ENCODE measurements at regions not wholly inside any gene's neighbourhood (a gene's known extent, or its start where the extent isn't known, plus 50 kb on each side); places are given as distances from the start of the nearest gene placed in this dataset.

- no peaks in the 10 kb centered on the region for H3K36me3 ChIP-seq
- no peaks in the 10 kb centered on the region for H3K27me3 ChIP-seq
- no peak overlapping the region for H3K27ac ChIP-seq
- peaks cover 6% of the 10 kb centered on the region for H3K4me1 ChIP-seq
- TF ChIP-seq POLR2AphosphoS5 (IDR thresholded peaks at IDR 0.05; ENCODE audit: insufficient read depth in 1 of 2, low read depth in 1 of 2) (no peak), POLR2A (IDR thresholded peaks at IDR 0.05) (no peak), CTCF (IDR thresholded peaks at IDR 0.05) (no peak)
- DNase-seq (ENCODE audit: extremely low spot score in 2 of 2), result no peak
- intact Hi-C loops (cut with DNase I), result no loop called here
- H3K9me3 ChIP-seq, result no peaks in the 10 kb centered on the region
- no peak overlapping the region for H3K4me3 ChIP-seq
These were observed 307.1 kb upstream of the HSF2 start for GRCh38 chr6:122092366-122092765.

GRCh38 chr6:122098201-122098678 is 301.2 kb upstream of the HSF2 start:
- Histone ChIP-seq H3K27me3 (no peaks in the 10 kb centered on the region), H3K36me3 (no peaks in the 10 kb centered on the region), H3K4me3 (no peak overlapping the region), H3K4me1 (peaks cover 8% of the 10 kb centered on the region), H3K27ac (no peak overlapping the region), H3K9me3 (no peaks in the 10 kb centered on the region)
- intact Hi-C loops (cut with DNase I), result no loop called here
- DNase-seq (ENCODE audit: extremely low spot score in 2 of 2), result no peak
- peak in 1 of 2 donors; percentile 55 for TF ChIP-seq POLR2AphosphoS5 (IDR thresholded peaks at IDR 0.05; ENCODE audit: insufficient read depth in 1 of 2, low read depth in 1 of 2)
- TF ChIP-seq CTCF (IDR thresholded peaks at IDR 0.05), result no peak

GRCh38 chr6:122102026-122102425 is 297.4 kb upstream of the HSF2 start:
- intact Hi-C loops (cut with DNase I), result no loop called here

GRCh38 chr6:122107256-122107852 is 292.1 kb upstream of the HSF2 start:
- DNase-seq (ENCODE audit: extremely low spot score in 2 of 2), result no peak
- TF ChIP-seq POLR2A (IDR thresholded peaks at IDR 0.05) (no peak), POLR2AphosphoS5 (IDR thresholded peaks at IDR 0.05; ENCODE audit: insufficient read depth in 1 of 2, low read depth in 1 of 2) (no peak), CTCF (IDR thresholded peaks at IDR 0.05) (no peak)
- no peak overlapping the region for H3K4me3 ChIP-seq
- H3K27me3 ChIP-seq, result no peaks in the 10 kb centered on the region
- H3K36me3 ChIP-seq, result no peaks in the 10 kb centered on the region
- no peak overlapping the region for H3K27ac ChIP-seq
- H3K4me1 ChIP-seq, result peaks cover 17% of the 10 kb centered on the region
- H3K9me3 ChIP-seq, result no peaks in the 10 kb centered on the region
- intact Hi-C loops (cut with DNase I), result no loop called here

More at GRCh38 chr6:122102026-122102425, 297.4 kb upstream of the HSF2 start:
- Histone ChIP-seq H3K9me3 (no peaks in the 10 kb centered on the region), H3K27me3 (no peaks in the 10 kb centered on the region), H3K36me3 (no peaks in the 10 kb centered on the region), H3K27ac (no peak overlapping the region), H3K4me3 (no peak overlapping the region), H3K4me1 (peaks cover 5% of the 10 kb centered on the region)
- no peak for DNase-seq (ENCODE audit: extremely low spot score in 2 of 2)
- no peak for TF ChIP-seq POLR2AphosphoS5 (IDR thresholded peaks at IDR 0.05; ENCODE audit: insufficient read depth in 1 of 2, low read depth in 1 of 2)
- TF ChIP-seq CTCF (IDR thresholded peaks at IDR 0.05), result no peak
- TF ChIP-seq POLR2A (IDR thresholded peaks at IDR 0.05), result no peak

- Histone ChIP-seq H3K36me3 (no peaks in the 10 kb centered on the region), H3K4me1 (peaks cover 17% of the 10 kb centered on the region), H3K9me3 (no peaks in the 10 kb centered on the region), H3K4me3 (no peak overlapping the region), H3K27ac (no peak overlapping the region), H3K27me3 (no peaks in the 10 kb centered on the region)
- peak in 1 of 2 donors; percentile 11 for TF ChIP-seq POLR2AphosphoS5 (IDR thresholded peaks at IDR 0.05; ENCODE audit: insufficient read depth in 1 of 2, low read depth in 1 of 2)
- no peak for TF ChIP-seq CTCF (IDR thresholded peaks at IDR 0.05)
- intact Hi-C loops (cut with DNase I), result no loop called here
- DNase-seq (ENCODE audit: extremely low spot score in 2 of 2), result no peak
These were observed 290.4 kb upstream of the HSF2 start for GRCh38 chr6:122109075-122109474.

All from vagina (tissue), 2 donors.